OCI-LY1 (cell line): ENCODE measurements at regions not wholly inside any gene's neighbourhood (a gene's known extent, or its start where the extent isn't known, plus 50 kb on each side); places are given as distances from the start of the nearest gene placed in this dataset.

Experiments used
- EZH2 ChIP-seq: fragments of 200-600 bp; sonication (generic), shearing (Covaris generic); IDR thresholded peaks from 2 replicates; pipeline ENCODE4 v1.8.0; 2017; ENCODE audit warnings: borderline replicate concordance, mixed run types, mild to moderate bottlenecking, antibody characterized with exemption, low read length, moderate library complexity, mixed read lengths
- TF ChIP-seq, protein P1 (sequence below): fragments of 200-600 bp; sonication (generic), shearing (Covaris generic); IDR thresholded peaks from 2 replicates; pipeline ENCODE4 v1.5.1; 2017; ENCODE audit warnings: mild to moderate bottlenecking, antibody characterized with exemption, low read length, moderate library complexity, mixed read lengths

DNA sequence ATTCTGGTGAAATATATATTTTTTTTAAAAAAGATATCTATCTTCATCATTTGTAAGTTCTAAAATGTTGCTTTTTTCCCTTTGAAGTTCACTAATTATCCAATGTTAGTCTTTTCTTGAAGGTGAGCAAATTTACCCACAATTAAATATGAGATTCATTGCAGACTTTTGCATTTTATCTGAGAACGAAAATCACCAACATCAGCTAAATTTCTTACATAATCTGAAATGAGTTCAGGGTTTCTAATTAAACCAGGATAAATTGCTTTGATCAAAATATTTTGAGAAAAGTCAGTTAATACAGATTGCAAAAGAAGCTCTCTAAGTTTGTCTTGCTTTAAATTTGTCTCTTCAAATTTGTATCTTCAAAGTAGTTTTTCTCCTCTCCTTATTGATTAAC lies 486.4 kb upstream of the FSTL5 start:
- TF ChIP-seq, protein P1, sequence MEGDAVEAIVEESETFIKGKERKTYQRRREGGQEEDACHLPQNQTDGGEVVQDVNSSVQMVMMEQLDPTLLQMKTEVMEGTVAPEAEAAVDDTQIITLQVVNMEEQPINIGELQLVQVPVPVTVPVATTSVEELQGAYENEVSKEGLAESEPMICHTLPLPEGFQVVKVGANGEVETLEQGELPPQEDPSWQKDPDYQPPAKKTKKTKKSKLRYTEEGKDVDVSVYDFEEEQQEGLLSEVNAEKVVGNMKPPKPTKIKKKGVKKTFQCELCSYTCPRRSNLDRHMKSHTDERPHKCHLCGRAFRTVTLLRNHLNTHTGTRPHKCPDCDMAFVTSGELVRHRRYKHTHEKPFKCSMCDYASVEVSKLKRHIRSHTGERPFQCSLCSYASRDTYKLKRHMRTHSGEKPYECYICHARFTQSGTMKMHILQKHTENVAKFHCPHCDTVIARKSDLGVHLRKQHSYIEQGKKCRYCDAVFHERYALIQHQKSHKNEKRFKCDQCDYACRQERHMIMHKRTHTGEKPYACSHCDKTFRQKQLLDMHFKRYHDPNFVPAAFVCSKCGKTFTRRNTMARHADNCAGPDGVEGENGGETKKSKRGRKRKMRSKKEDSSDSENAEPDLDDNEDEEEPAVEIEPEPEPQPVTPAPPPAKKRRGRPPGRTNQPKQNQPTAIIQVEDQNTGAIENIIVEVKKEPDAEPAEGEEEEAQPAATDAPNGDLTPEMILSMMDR, result no peak
- no peak for TF ChIP-seq EZH2
